ENCODE measurements at regions not wholly inside any gene's neighbourhood (a gene's known extent, or its start where the extent isn't known, plus 50 kb on each side); places are given as distances from the start of the nearest gene placed in this dataset.
A peak's percentile ranks its signal among the peaks of the same experiment; 100 is the strongest.
"Not testable (repeated sequence)": the region's sequence is repeated elsewhere in the genome, so short reads cannot be mapped to it uniquely, and the experiment has no call there.

GRCh38 chr5:145574889-145575573 lies 260.1 kb downstream of the PRELID2 start:
- no peak for DNase-seq (ENCODE audit: low spot score)

- peak; percentile 20 for DNase-seq (ENCODE audit: low spot score)
These were observed 266.6 kb downstream of the PRELID2 start for GRCh38 chr5:145568581-145568980.

- no peak for DNase-seq (ENCODE audit: low spot score)
These were observed 272.2 kb downstream of the PRELID2 start for GRCh38 chr5:145562931-145563330.

- DNase-seq (ENCODE audit: low spot score): no peak
These were observed 276.9 kb downstream of the PRELID2 start for GRCh38 chr5:145558288-145558687.

GRCh38 chr5:145557345-145557744 lies 277.8 kb downstream of the PRELID2 start:
- DNase-seq (ENCODE audit: low spot score): no peak

- DNase-seq (ENCODE audit: low spot score): peak; percentile 58
These were observed 280.7 kb downstream of the PRELID2 start for GRCh38 chr5:145554399-145554798.

- no peak for DNase-seq (ENCODE audit: low spot score)
These were observed 282.0 kb downstream of the PRELID2 start for GRCh38 chr5:145553177-145553576.

GRCh38 chr5:145551714-145552113 lies 283.4 kb downstream of the PRELID2 start:
- no peak for DNase-seq (ENCODE audit: low spot score)

- DNase-seq (ENCODE audit: low spot score): no peak
These were observed 287.0 kb downstream of the PRELID2 start for GRCh38 chr5:145548097-145548496.

GRCh38 chr5:145544401-145544800 lies 290.7 kb downstream of the PRELID2 start:
- no peak for DNase-seq (ENCODE audit: low spot score)

GRCh38 chr5:145543968-145544367 lies 291.2 kb downstream of the PRELID2 start:
- no peak for DNase-seq (ENCODE audit: low spot score)

- DNase-seq (ENCODE audit: low spot score): no peak
These were observed 294.8 kb downstream of the PRELID2 start for GRCh38 chr5:145540375-145540774.

GRCh38 chr5:145539201-145539600 lies 295.9 kb downstream of the PRELID2 start:
- no peak for DNase-seq (ENCODE audit: low spot score)

GRCh38 chr5:145536133-145536532 lies 299.0 kb downstream of the PRELID2 start:
- DNase-seq (ENCODE audit: low spot score): no peak

GRCh38 chr5:145531038-145531734 lies 304.0 kb downstream of the PRELID2 start:
- peak; percentile 54 for DNase-seq (ENCODE audit: low spot score)

GRCh38 chr5:145521523-145521922 lies 313.6 kb downstream of the PRELID2 start:
- DNase-seq (ENCODE audit: low spot score): no peak

GRCh38 chr5:145521066-145521465 lies 314.1 kb downstream of the PRELID2 start:
- DNase-seq (ENCODE audit: low spot score): no peak

- no peak for DNase-seq (ENCODE audit: low spot score)
These were observed 314.8 kb downstream of the PRELID2 start for GRCh38 chr5:145520335-145520734.

GRCh38 chr5:145517588-145517987 lies 317.6 kb downstream of the PRELID2 start:
- not testable (repeated sequence) for DNase-seq (ENCODE audit: low spot score)

GRCh38 chr5:145511351-145511750 lies 323.8 kb downstream of the PRELID2 start:
- no peak for DNase-seq (ENCODE audit: low spot score)

GRCh38 chr5:145510769-145511168 lies 324.4 kb downstream of the PRELID2 start:
- no peak for DNase-seq (ENCODE audit: low spot score)

- DNase-seq (ENCODE audit: low spot score): peak; percentile 42
These were observed 324.8 kb downstream of the PRELID2 start for GRCh38 chr5:145510324-145510723.

GRCh38 chr5:145509336-145510136 lies 325.6 kb downstream of the PRELID2 start:
- peak; percentile 26 for DNase-seq (ENCODE audit: low spot score)
